ENCODE measurements at regions not wholly inside any gene's neighbourhood (a gene's known extent, or its start where the extent isn't known, plus 50 kb on each side); places are given as distances from the start of the nearest gene placed in this dataset.

- 59% methylated on average over 14 of the region's 14 CpGs for WGBS
- no peak for TF ChIP-seq POLR2AphosphoS5 (IDR thresholded peaks at IDR 0.05)
- TF ChIP-seq EP300 (IDR thresholded peaks at IDR 0.05), result no peak
- TF ChIP-seq CTCF (IDR thresholded peaks at IDR 0.05), result no peak
- no peak for TF ChIP-seq POLR2A (IDR thresholded peaks at IDR 0.05)
- no peaks in the 10 kb centered on the region for H3K36me3 ChIP-seq
- H3K9me3 ChIP-seq, result no peaks in the 10 kb centered on the region
- no peaks in the 10 kb centered on the region for H3K4me1 ChIP-seq
- H3K27me3 ChIP-seq, result no peaks in the 10 kb centered on the region
- DNase-seq (ENCODE audit: low spot score in 2 of 2), result no peak
- H3K4me3 ChIP-seq, result no peak overlapping the region
- H3K27ac ChIP-seq, result no peak overlapping the region
Measured at GRCh38 chr10:3350617-3351258, 178.2 kb upstream of the PITRM1 start.

- no peak for TF ChIP-seq POLR2AphosphoS5 (IDR thresholded peaks at IDR 0.05)
- TF ChIP-seq POLR2A (IDR thresholded peaks at IDR 0.05), result no peak
- no peak for TF ChIP-seq EP300 (IDR thresholded peaks at IDR 0.05)
- TF ChIP-seq CTCF (IDR thresholded peaks at IDR 0.05), result no peak
- Histone ChIP-seq H3K27me3 (peaks cover 3% of the 10 kb centered on the region), H3K4me3 (no peak overlapping the region), H3K4me1 (no peaks in the 10 kb centered on the region), H3K36me3 (no peaks in the 10 kb centered on the region), H3K27ac (no peak overlapping the region), H3K9me3 (no peaks in the 10 kb centered on the region)
- no peak for DNase-seq (ENCODE audit: low spot score in 2 of 2)
- 89% methylated on average over 11 of the region's 11 CpGs for WGBS
Measured at GRCh38 chr10:3350205-3350604, 177.6 kb upstream of the PITRM1 start.

- Histone ChIP-seq H3K4me3 (no peak overlapping the region), H3K36me3 (no peaks in the 10 kb centered on the region), H3K27ac (no peak overlapping the region), H3K9me3 (no peaks in the 10 kb centered on the region), H3K4me1 (no peaks in the 10 kb centered on the region), H3K27me3 (peaks cover 3% of the 10 kb centered on the region)
- no peak for DNase-seq (ENCODE audit: low spot score in 2 of 2)
- TF ChIP-seq CTCF (IDR thresholded peaks at IDR 0.05) (no peak), EP300 (IDR thresholded peaks at IDR 0.05) (no peak), POLR2A (IDR thresholded peaks at IDR 0.05) (no peak), POLR2AphosphoS5 (IDR thresholded peaks at IDR 0.05) (no peak)
- WGBS, result 90% methylated on average over 6 of the region's 6 CpGs
Measured at GRCh38 chr10:3348564-3348963, 176.0 kb upstream of the PITRM1 start.

- Histone ChIP-seq H3K4me3 (no peak overlapping the region), H3K9me3 (no peaks in the 10 kb centered on the region), H3K27me3 (peaks cover 3% of the 10 kb centered on the region), H3K36me3 (no peaks in the 10 kb centered on the region), H3K27ac (no peak overlapping the region), H3K4me1 (no peaks in the 10 kb centered on the region)
- no peak for DNase-seq (ENCODE audit: low spot score in 2 of 2)
- 54% methylated on average over 11 of the region's 12 CpGs for WGBS
- TF ChIP-seq POLR2A (IDR thresholded peaks at IDR 0.05) (no peak), CTCF (IDR thresholded peaks at IDR 0.05) (no peak), EP300 (IDR thresholded peaks at IDR 0.05) (no peak), POLR2AphosphoS5 (IDR thresholded peaks at IDR 0.05) (no peak)
Measured at GRCh38 chr10:3347413-3348182, 175.0 kb upstream of the PITRM1 start.

GRCh38 chr10:3346851-3347250 is 174.3 kb upstream of the PITRM1 start:
- 74% methylated on average over 10 of the region's 10 CpGs for WGBS
- no peak for DNase-seq (ENCODE audit: low spot score in 2 of 2)
- no peak overlapping the region for H3K27ac ChIP-seq
- no peaks in the 10 kb centered on the region for H3K4me1 ChIP-seq
- H3K4me3 ChIP-seq, result no peak overlapping the region
- H3K27me3 ChIP-seq, result peaks cover 3% of the 10 kb centered on the region
- H3K9me3 ChIP-seq, result no peaks in the 10 kb centered on the region
- no peaks in the 10 kb centered on the region for H3K36me3 ChIP-seq
- no peak for TF ChIP-seq EP300 (IDR thresholded peaks at IDR 0.05)
- TF ChIP-seq POLR2AphosphoS5 (IDR thresholded peaks at IDR 0.05), result no peak
- no peak for TF ChIP-seq POLR2A (IDR thresholded peaks at IDR 0.05)
- no peak for TF ChIP-seq CTCF (IDR thresholded peaks at IDR 0.05)

All from suprapubic skin (tissue), 4 donors.